GM18511 (cell line): ENCODE measurements at regions not wholly inside any gene's neighbourhood (a gene's known extent, or its start where the extent isn't known, plus 50 kb on each side); places are given as distances from the start of the nearest gene placed in this dataset.
"Not testable (repeated sequence)": the region's sequence is repeated elsewhere in the genome, so short reads cannot be mapped to it uniquely, and the experiment has no call there.

Source experiments
- ATAC-seq: cut with Tn5 transposase; IDR thresholded peaks from one replicate; pipeline ENCODE4 v1.9.1; 2021; ENCODE audit warnings: mild to moderate bottlenecking, moderate library complexity; ENCODE audit not compliant: unreplicated experiment

GRCh38 chr1:234922987-234923386 is 205.7 kb downstream of the TOMM20 start:
- ATAC-seq, result no peak

- ATAC-seq, result no peak
These were observed 207.2 kb downstream of the TOMM20 start for GRCh38 chr1:234921266-234922062.

GRCh38 chr1:234920843-234921140 is 207.8 kb downstream of the TOMM20 start:
- ATAC-seq, result no peak

GRCh38 chr1:234920136-234920842 is 208.3 kb downstream of the TOMM20 start:
- ATAC-seq, result no peak

- no peak for ATAC-seq
These were observed 209.5 kb downstream of the TOMM20 start for GRCh38 chr1:234918961-234919761.

- no peak for ATAC-seq
These were observed 210.3 kb downstream of the TOMM20 start for GRCh38 chr1:234918181-234918841.

GRCh38 chr1:234917495-234918180 is 211.0 kb downstream of the TOMM20 start:
- no peak for ATAC-seq

- no peak for ATAC-seq
These were observed 211.8 kb downstream of the TOMM20 start for GRCh38 chr1:234916840-234917239.

GRCh38 chr1:234915924-234916675 is 212.5 kb downstream of the TOMM20 start:
- ATAC-seq, result no peak

- no peak for ATAC-seq
These were observed 213.9 kb downstream of the TOMM20 start for GRCh38 chr1:234914606-234915290.

GRCh38 chr1:234913771-234914170 is 214.9 kb downstream of the TOMM20 start:
- no peak for ATAC-seq

GRCh38 chr1:234913278-234913649 is 215.4 kb downstream of the TOMM20 start:
- no peak for ATAC-seq

GRCh38 chr1:234912548-234913277 is 215.9 kb downstream of the TOMM20 start:
- ATAC-seq, result no peak

- ATAC-seq, result no peak
These were observed 216.8 kb downstream of the TOMM20 start for GRCh38 chr1:234911787-234912186.

GRCh38 chr1:234911136-234911535 is 217.5 kb downstream of the TOMM20 start:
- ATAC-seq, result not testable (repeated sequence)

- ATAC-seq, result no peak
These were observed 218.8 kb downstream of the TOMM20 start for GRCh38 chr1:234909851-234910250.

GRCh38 chr1:234909307-234909810 is 219.3 kb downstream of the TOMM20 start:
- ATAC-seq, result no peak

- ATAC-seq, result no peak
These were observed 220.1 kb downstream of the TOMM20 start for GRCh38 chr1:234908571-234908970.
